ENCODE measurements at regions not wholly inside any gene's neighbourhood (a gene's known extent, or its start where the extent isn't known, plus 50 kb on each side); places are given as distances from the start of the nearest gene placed in this dataset.

- no peak overlapping the region for H3K4me3 ChIP-seq
- no peaks in the 10 kb centered on the region for H3K9me3 ChIP-seq (replicated peaks; ENCODE audit: control insufficient read depth, insufficient read depth, low read depth, low read length)
- POLR2A ChIA-PET: interaction anchor here (0.9 kb wide), 1 partner anchor 11 kb away, joined by 3 read pairs; no protein-coding TSS in a partner anchor
- H3K4me1 ChIP-seq (replicated peaks in 1 of 2; ENCODE audit: control insufficient read depth in 2 of 2, insufficient read depth in 2 of 2, low read length in 2 of 2): peaks cover 7 to 25% of the 10 kb centered on the region in 2 experiments; a peak in 3 of 5 replicates
- H3K79me2 ChIP-seq (ENCODE audit: control insufficient read depth, insufficient read depth, low read length): no peaks in the 10 kb centered on the region
- intact Hi-C loops (cut with micrococcal nuclease): no loop called here
- 0 out of 2 replicates have a peak overlapping the region, but pooled peaks have one; percentile 32 for H2AFZ ChIP-seq (ENCODE audit: low read depth, low read length)
- 53% methylated on average over 3 of the region's 6 CpGs for WGBS (ENCODE audit: insufficient coverage, low coverage, missing lambda C conversion rate)
- no peaks in the 10 kb centered on the region for H4K20me1 ChIP-seq (replicated peaks; ENCODE audit: control insufficient read depth, insufficient read depth, low read length)
- ATAC-seq (no peak), FAIRE-seq (no peak), DNase-seq (ENCODE audit: extremely low read depth in 1 of 4, low spot score in 3 of 4) (peak in 1 of 4 experiments; percentile 17)
- H3K4me2 ChIP-seq (ENCODE audit: insufficient read depth, low read length): no peak overlapping the region
- H3K27me3 ChIP-seq (ENCODE audit: control insufficient read depth in 2 of 2, insufficient read depth in 2 of 2, low read length in 2 of 2): peaks cover 4 to 10% of the 10 kb centered on the region in 2 experiments; a peak in 3 of 5 replicates
- H3K9me1 ChIP-seq (ENCODE audit: control insufficient read depth, insufficient read depth, low read length): no peaks in the 10 kb centered on the region
- CTCF ChIA-PET (ENCODE audit: low intra/inter-chr PET ratio): no interaction called here
- no peak overlapping the region; the same call in 2 of the 3 replicates for H3K27ac ChIP-seq (ENCODE audit: extremely low read depth, low read depth, low read length)
- H3K9ac ChIP-seq (ENCODE audit: insufficient read depth in 1 of 2, low read depth in 2 of 2, low read length in 2 of 2): no peak overlapping the region
- no peaks in the 10 kb centered on the region for H3K36me3 ChIP-seq (ENCODE audit: control insufficient read depth, insufficient read depth, low read length)
- in situ Hi-C loops (cut with MboI): no loop called here
- BruUV-seq (replicated peaks): no TSS peak
- 0 out of 2 replicates have a peak, but pooled peaks have one; percentile 16 for TF ChIP-seq ETV1 (tag; conservative IDR thresholded peaks at IDR 0.05; ENCODE audit: low read depth)
- TF ChIP-seq CREM (IDR thresholded peaks at IDR 0.05; ENCODE audit: low read depth): no peak
- TF ChIP-seq ZNF830 (CRISPR knock-in tag; IDR thresholded peaks at IDR 0.05): no peak
- TF ChIP-seq HEY1 (CRISPR knock-in tag; IDR thresholded peaks at IDR 0.05; ENCODE audit: borderline replicate concordance): no peak
- TF ChIP-seq ZNF134 (CRISPR knock-in tag; conservative IDR thresholded peaks at IDR 0.05): no peak
- TF ChIP-seq CEBPB (tag; IDR thresholded peaks at IDR 0.05): peak; percentile 25; the same call in 1 of the 2 replicates
- TF ChIP-seq ATF4 (CRISPR knock-in tag; IDR thresholded peaks at IDR 0.05): peak; percentile 46; the same call in 1 of the 2 replicates
- peak; percentile 55 for TF ChIP-seq ATF3 (IDR thresholded peaks at IDR 0.05)
- TF ChIP-seq ATF3 (CRISPR knock-in tag; conservative IDR thresholded peaks at IDR 0.05): no peak
- no peak for TF ChIP-seq ZNF766 (CRISPR knock-in tag; conservative IDR thresholded peaks at IDR 0.05)
- TF ChIP-seq CBFA2T3 (IDR thresholded peaks at IDR 0.05): peak; percentile 33; the same call in 1 of the 2 replicates
- no peak for TF ChIP-seq ZBTB26 (CRISPR knock-in tag; IDR thresholded peaks at IDR 0.05)
- peak; percentile 32; the same call in 1 of the 2 replicates for TF ChIP-seq CEBPG (CRISPR knock-in tag; IDR thresholded peaks at IDR 0.05)
- peak; percentile 57 to 68; a peak in 3 of 4 replicates for TF ChIP-seq CEBPG (tag; conservative IDR thresholded peaks at IDR 0.05 in 1 of 2, IDR thresholded peaks at IDR 0.05 in 1 of 2)
- TF ChIP-seq HCFC1 (IDR thresholded peaks at IDR 0.05; ENCODE audit: low read depth, low read length): no peak
- TF ChIP-seq TRIM24 (IDR thresholded peaks at IDR 0.05): 0 out of 4 replicates have a peak, but pooled peaks of 1 of the 2 experiments have one; percentile 24
- no peak for TF ChIP-seq ZNF436 (CRISPR knock-in tag; IDR thresholded peaks at IDR 0.05)
- no peak for TF ChIP-seq CBX5 (IDR thresholded peaks at IDR 0.05; ENCODE audit: borderline replicate concordance, low read depth)
- no peak for TF ChIP-seq KAT8 (IDR thresholded peaks at IDR 0.05; ENCODE audit: low read depth)
- TF ChIP-seq ZNF24 (IDR thresholded peaks at IDR 0.05): no peak
- TF ChIP-seq GMEB1 (CRISPR knock-in tag; IDR thresholded peaks at IDR 0.05): no peak
These were observed 106.6 kb upstream of the TBCA start for GRCh38 chr5:77882670-77883257.
